ENCODE measurements at regions not wholly inside any gene's neighbourhood (a gene's known extent, or its start where the extent isn't known, plus 50 kb on each side); places are given as distances from the start of the nearest gene placed in this dataset.

- Histone ChIP-seq H3K36me3 (no peaks in the 10 kb centered on the region), H3K4me1 (no peaks in the 10 kb centered on the region), H3K27me3 (no peaks in the 10 kb centered on the region), H3K4me3 (no peak overlapping the region), H3K9me3 (no peaks in the 10 kb centered on the region), H3K27ac (no peak overlapping the region)
- DNase-seq: no peak
- no peak for TF ChIP-seq CTCF (IDR thresholded peaks at IDR 0.05)
- intact Hi-C loops (cut with DNase I): no loop called here
- no peak for ATAC-seq
Observed at GRCh38 chr5:51895834-51896233, 512.6 kb downstream of the ISL1 start.

GRCh38 chr5:51902512-51902911 is 519.3 kb downstream of the ISL1 start:
- no peak for ATAC-seq
- Histone ChIP-seq H3K4me1 (no peaks in the 10 kb centered on the region), H3K4me3 (no peak overlapping the region), H3K27ac (no peak overlapping the region), H3K9me3 (no peaks in the 10 kb centered on the region), H3K36me3 (no peaks in the 10 kb centered on the region), H3K27me3 (no peaks in the 10 kb centered on the region)
- TF ChIP-seq CTCF (IDR thresholded peaks at IDR 0.05): no peak
- intact Hi-C loops (cut with DNase I): no loop called here
- DNase-seq: no peak

- Histone ChIP-seq H3K4me3 (no peak overlapping the region), H3K4me1 (no peaks in the 10 kb centered on the region), H3K36me3 (no peaks in the 10 kb centered on the region), H3K27me3 (no peaks in the 10 kb centered on the region), H3K9me3 (no peaks in the 10 kb centered on the region), H3K27ac (no peak overlapping the region)
- no peak for TF ChIP-seq CTCF (IDR thresholded peaks at IDR 0.05)
- intact Hi-C loops (cut with DNase I): no loop called here
- ATAC-seq (no peak), DNase-seq (no peak)
Observed at GRCh38 chr5:51908215-51908614, 525.0 kb downstream of the ISL1 start.

GRCh38 chr5:51944500-51945125 is 561.4 kb downstream of the ISL1 start:
- Histone ChIP-seq H3K27me3 (no peaks in the 10 kb centered on the region), H3K4me1 (no peaks in the 10 kb centered on the region), H3K9me3 (peaks cover 0 to 24% of the 10 kb centered on the region in 2 donors), H3K36me3 (no peaks in the 10 kb centered on the region), H3K27ac (no peak overlapping the region), H3K4me3 (no peak overlapping the region)
- ATAC-seq (no peak), DNase-seq (no peak)
- TF ChIP-seq CTCF (IDR thresholded peaks at IDR 0.05): no peak
- intact Hi-C loops (cut with DNase I): no loop called here

GRCh38 chr5:51958473-51958872 is 575.2 kb downstream of the ISL1 start:
- Histone ChIP-seq H3K27me3 (no peaks in the 10 kb centered on the region), H3K36me3 (no peaks in the 10 kb centered on the region), H3K4me3 (no peak overlapping the region), H3K27ac (no peak overlapping the region), H3K9me3 (peaks cover 0 to 2% of the 10 kb centered on the region in 2 donors), H3K4me1 (no peaks in the 10 kb centered on the region)
- TF ChIP-seq CTCF (IDR thresholded peaks at IDR 0.05): no peak
- ATAC-seq: no peak
- intact Hi-C loops (cut with DNase I): no loop called here
- DNase-seq: no peak

Data from left lung (tissue), 4 donors.